NCI-H226 (cell line): ENCODE measurements at regions not wholly inside any gene's neighbourhood (a gene's known extent, or its start where the extent isn't known, plus 50 kb on each side); places are given as distances from the start of the nearest gene placed in this dataset.
"Not testable (repeated sequence)": the region's sequence is repeated elsewhere in the genome, so short reads cannot be mapped to it uniquely, and the experiment has no call there.

ENCODE experiments used
- DNase-seq: peaks from one replicate; pipeline ENCODE4 v3.0.0-alpha.2; 2015

DNA sequence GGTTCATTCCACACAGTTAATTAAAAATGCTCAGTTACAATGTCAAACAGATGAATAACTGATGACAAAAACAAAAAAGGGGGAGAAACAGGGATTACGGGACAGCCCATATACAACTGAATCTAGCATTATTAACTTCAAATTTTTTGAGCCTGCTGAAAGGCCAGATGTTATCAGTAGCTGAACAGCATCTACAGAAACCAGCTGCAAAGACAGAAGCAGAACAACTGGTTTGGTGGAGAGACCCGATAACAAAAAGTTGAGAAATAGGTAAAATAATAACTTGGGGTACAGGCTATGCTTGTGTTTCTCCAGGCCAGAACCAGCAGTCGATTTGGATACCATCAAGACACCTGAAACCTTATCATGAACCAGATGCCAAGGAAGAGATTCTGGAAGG is 109.8 kb downstream of the SEPTIN7 start:
- DNase-seq = not testable (repeated sequence)

DNA sequence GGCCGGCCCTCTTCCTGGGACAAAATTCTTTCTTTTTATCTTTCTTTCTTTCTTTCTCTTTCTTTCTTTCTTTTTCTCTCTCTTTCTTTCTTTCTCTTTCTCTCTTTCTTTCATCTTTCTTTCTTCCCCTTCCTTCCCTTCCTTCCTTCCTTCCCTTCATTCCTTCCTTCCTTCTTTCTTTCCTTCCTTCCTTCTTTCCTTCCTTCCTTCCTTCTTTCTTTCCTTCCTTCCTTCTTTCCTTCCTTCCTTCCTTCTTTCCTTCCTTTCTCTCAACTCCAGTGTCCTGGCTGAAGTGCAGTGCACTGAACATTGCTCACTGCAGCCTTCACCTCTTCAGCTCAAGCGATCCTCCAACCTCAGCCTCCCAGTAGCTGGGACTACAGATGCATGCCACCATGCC is 112.5 kb downstream of the SEPTIN7 start:
- not testable (repeated sequence) for DNase-seq

DNA sequence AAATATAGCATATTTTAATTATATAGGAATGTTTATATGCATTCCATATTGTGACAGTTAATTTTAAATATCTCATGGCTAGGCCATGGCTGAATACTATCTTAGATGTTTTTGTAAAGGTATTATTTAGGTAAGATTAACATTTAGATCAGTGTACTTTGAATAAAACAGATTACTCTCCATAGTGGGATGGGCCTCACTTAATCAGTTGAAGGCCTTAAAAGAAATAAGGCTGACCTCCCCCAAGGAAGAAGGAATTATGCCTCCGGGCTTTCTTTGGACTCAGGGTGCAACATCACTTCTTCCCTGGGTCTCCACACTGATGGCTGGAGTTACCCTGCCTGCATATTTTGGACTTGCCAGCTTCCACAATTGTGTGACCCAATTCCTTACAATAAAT is 113.4 kb downstream of the SEPTIN7 start:
- not testable (repeated sequence) for DNase-seq

DNA sequence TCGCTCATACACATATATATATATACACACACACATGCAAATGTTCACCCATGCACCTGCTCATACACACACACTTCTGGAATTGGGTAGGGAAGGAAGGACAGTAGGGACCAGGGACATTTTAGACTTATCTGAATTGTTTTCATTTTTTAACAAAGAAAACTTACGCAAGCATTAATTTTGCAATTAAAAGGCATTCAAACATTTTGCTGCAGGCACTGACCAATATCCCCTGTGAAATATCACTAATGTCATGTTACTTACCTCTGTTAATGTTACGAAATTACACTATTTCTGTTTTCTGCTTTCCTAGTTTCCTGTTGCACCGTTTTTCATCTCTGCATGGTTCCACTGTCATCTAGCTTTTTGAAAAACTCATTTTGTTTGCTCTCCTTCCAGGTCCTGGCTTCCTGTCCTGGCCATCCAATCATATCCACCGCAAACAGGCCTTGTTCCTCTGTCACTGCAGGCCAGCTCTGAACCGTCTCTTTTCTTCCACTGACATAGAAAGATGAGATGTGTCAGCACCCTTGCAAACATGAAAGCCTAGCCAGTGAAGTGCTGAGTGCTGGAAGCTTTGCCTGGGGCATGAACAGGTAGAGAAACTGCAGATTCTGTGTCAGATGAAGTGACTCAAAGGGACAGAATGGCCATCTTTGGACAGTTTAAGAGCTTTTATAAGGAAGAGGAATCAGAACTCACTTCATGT is 114.5 kb downstream of the SEPTIN7 start:
- not testable (repeated sequence) for DNase-seq

DNA sequence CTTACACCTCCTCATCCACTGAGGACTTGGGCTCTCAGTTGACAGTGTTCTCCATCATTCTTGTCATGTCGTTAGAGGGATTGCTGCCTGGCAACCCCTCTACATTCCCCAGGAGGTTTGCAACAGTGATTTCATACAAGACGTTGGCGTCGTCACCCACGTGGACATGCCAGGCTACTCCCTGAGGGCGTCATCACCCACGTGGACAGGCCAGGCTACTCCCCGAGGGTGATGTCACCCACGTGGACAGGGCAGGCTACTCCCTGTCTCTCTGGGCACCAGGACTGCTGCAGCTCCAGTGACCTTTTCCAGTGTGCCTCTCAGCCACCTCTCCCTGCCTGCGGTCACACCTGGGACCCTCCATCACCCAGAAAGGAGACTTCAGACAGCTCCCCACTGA is 117.4 kb downstream of the SEPTIN7 start:
- not testable (repeated sequence) for DNase-seq

DNA sequence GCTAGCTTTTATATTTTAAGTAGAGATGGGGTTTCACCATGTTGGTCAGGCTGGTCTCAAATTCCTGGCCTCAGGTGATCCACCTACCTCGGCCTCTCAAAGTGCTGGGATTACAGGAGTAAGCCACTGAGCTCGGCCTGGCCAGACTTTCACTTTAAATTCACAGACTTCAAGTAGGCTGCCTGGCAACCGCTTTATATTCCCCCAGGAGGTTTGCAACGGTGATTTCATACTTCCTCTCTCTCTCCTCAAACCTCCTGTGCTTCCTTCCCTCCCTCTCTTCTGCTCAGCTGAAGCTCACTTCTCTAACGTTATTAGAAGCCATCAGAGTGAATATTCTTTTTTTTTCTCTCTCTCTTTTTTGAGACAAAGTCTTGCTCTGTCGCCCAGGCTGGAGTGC is 118.8 kb downstream of the SEPTIN7 start:
- not testable (repeated sequence) for DNase-seq

DNA sequence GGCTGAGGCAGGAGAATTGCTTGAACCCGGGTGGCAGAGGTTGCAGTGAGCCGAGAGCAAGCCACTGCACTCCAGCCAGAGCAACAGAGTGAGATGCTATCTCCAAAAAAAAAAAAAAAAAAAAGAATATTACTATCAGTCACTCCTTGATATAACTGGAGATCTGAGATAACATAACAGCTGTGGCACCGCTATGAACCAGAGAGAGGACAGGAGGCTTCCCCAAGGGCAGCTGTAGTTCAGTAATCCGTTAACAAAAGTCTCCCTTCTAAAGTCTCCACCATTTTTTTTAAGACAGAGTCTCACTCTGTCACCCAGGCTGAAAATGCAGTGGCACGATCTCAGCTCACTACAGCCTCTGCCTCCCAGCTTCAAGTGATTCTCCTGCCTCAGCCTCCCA is 120.5 kb downstream of the SEPTIN7 start:
- not testable (repeated sequence) for DNase-seq

DNA sequence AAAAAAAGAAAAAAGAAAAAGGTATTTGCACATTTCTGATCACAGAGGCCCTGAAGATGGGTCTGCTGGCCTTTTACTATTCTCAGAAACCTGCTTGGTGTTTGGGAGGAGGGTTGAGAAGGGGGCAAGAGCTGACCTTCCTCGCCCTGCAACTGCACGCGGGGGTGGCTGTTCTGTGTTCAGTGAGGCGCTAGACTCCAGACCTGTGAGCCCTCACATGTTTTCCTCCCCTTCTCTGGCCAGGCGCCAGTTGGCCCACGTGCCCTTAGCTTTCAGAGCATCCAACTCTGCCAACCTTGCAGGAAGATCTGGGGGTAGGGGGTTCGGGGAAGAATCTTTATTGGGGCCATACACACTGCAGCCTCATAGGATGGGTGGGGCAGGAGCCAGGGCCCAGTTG is 123.8 kb downstream of the SEPTIN7 start:
- not testable (repeated sequence) for DNase-seq

DNA sequence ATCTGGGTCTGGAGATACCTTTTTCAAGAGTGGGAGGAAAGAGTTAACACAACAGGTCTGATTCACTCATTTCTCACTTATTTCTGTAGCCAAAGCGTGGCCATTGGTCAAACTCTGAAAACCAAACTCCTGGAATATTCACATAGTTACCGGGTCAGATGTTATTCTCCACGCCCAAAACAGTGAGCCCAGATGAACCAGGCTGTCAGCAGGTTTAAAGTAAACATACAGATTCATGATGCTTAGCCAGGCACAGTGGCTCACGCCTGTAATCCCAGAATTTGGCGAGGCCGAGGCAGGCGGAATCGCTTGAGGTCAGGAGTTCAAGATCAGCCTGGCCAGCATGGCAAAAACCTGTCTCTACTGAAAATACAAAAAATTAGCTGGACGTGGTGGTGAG is 126.1 kb downstream of the SEPTIN7 start:
- DNase-seq = not testable (repeated sequence)

DNA sequence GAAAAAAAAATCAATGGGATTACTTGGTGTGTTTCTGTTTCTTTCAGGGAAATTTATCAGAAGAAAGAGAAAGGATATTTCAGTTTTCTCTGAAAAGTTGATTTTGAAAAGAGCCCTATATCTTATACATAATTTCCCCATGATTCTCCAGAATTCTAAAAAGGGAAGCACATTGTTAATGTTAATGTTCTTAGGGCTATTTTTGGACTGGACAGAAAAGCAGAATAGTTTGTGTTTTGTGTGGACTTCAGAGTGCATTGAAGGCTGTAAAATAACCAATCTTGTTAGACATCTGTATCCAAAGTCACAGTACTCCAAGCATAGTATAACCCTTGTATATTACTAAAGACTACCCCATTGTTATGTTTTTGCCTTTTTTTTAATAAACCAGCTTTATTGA is 130.3 kb downstream of the SEPTIN7 start:
- DNase-seq = not testable (repeated sequence)

DNA sequence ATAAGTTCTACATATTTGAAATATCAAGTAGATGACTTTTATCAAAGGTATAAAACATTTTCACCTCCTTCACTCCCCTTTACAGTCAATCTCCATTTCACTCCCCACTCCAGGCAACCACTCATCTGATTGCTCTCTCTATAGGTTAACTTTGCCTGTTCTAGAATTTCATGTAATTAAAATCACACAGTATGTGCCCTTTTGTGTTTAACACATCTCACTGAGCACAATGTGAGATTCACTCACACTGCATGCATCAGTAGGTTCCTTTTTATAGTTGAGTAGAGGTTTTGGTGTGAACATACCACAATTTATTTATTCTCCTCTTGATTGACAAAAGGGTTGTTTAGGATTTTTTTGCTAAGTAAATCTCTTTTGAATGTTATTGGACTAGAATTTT is 130.7 kb downstream of the SEPTIN7 start:
- DNase-seq = not testable (repeated sequence)

DNA sequence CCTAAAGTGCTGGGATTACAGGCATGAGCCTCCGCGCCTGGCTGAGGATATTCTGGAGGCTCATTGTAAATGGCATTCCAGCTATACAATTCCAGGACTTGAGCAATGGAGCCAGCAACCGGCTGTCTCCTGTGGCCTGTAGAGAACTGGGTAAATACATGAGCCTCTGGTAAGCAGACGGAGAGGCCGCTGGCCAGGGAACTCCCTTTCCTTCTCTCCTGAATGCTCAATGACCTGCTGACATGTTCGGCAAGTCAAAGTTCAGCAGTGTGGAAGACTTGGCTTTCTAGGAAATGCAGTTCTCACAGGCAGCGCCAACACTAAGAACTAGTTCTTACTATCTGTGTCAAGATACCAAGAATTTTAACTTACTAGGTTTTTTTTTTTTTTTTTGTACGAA is 139.8 kb downstream of the SEPTIN7 start:
- not testable (repeated sequence) for DNase-seq

DNA sequence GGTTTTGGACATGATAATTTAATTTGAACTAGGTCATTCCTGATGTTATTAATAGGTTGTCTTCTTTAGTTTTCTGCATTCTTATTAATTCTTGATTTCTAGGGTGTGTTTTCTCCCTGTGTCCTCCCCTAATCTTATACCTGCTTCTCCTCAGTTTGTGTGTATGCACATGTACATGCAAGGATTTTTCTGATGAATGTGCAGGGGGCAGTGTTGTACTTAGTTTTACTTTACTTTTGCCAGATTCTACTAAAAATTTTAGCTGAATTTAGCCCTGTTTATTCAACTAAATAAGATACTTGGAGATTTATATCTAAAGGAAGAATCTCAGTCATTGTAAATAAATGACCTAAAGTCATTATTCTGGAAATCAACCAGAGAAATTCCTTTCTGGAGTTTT is 144.8 kb downstream of the SEPTIN7 start:
- not testable (repeated sequence) for DNase-seq

DNA sequence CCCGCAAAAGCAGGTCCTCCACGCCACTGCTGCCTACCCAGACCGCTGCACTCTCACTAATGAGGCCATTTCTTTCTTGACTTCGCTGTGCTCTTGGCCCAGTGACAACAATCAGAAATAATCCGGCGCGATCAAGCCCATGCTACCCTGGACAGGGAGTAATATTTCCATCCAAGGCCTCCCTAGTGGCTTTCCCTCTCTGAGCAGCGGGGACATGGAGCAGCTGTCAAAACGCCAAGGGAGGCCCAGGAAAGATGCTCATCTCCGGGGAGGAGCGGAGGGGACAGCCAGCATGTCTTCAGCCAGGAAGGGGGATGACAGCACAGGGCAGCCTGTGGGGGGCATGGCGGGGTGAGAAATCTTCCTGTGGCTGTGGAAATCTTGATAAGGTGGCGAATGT is 154.9 kb downstream of the SEPTIN7 start:
- not testable (repeated sequence) for DNase-seq

DNA sequence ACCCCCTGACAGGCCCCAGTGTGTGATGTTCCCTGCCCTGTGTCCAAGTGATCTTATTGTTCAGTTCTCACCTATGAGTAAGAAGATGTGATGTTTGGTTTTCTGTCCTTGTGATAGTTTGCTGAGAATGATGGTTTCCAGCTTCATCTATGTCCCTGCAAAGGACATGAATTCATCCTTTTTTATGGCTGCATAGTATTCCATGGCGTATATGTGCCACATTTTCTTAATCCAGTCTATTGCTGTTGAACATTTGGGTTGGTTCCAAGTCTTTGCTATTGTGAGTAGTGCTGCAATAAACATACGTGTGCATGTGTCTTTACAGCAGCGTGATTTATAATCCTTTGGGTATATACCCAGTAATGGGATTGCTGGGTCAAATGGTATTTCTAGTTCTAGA is 156.1 kb downstream of the SEPTIN7 start:
- DNase-seq = not testable (repeated sequence)

DNA sequence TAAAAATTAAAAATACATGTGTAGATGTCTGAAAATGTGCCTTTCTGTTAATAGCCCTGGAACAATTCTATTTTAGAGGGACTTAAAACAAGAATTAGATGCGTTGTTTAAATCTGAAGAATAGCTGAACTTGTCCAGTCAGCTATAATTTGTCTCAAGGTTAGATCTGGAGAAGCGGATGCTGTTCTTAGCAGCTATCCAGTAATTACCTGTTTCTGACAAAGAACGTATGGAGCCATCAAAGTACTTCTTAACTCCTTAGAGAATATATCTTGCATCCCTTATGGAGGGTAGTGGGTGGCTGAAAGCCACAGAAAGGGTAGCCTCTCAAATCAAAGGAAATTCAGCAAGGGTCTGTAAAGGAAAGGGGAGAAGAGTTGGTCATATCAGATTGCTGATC is 160.4 kb downstream of the SEPTIN7 start:
- not testable (repeated sequence) for DNase-seq

DNA sequence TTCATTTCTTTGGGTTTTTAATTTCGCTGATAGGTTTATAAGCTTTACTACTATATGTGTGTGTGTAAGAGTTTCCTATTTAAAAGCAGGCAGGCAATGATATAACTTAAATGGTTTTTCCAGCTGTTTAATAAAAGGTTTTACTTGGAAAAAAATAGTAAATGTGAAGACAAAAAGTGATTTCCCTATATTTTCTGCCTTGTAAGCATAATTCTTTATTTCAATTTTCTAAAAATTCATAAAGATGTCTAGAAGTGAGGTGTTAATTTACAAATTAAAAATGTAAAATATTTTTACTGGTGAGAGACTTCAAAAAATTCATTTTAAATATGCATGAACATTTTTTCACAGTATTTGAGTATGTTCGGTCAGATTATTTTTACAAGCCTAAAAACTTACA is 161.8 kb downstream of the SEPTIN7 start:
- not testable (repeated sequence) for DNase-seq

DNA sequence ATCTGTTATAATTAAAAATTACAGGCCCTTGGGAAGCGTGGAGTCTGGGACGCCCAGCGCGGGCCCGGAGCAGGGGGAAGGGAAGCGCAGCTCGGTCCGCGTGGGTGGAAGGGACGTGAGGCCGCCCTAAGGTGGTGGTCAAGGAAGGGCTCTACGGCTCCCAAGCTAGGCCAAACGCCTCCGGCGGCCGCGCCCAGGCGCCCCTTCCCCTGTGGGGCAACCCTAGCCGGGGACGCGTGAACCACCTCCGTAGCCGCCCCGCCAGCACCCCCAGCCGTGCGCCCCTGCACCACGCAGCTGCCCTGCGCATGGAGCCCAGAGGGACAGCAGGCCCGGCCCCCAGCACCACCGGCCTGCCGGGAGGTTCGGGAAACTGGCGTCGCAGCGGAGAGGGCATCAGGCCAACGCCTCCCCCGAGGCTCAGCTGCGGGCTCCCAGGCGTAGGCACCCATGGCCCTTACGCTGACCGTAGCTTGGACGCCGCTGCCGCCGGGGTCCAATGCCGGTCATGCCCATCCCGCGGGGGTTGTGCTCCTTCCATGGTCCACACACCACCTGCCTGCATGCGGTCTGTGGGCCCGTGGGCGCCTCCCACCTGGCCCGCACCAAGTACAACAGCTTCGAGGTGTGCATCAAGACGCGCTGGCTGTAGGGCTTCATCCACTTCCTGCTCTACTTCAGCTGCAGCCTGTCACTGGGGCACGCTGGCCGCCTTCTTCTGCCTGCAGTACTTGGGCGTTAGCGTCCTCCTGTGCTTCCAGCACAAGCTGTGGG is 166.7 kb downstream of the SEPTIN7 start:
- DNase-seq = no peak

DNA sequence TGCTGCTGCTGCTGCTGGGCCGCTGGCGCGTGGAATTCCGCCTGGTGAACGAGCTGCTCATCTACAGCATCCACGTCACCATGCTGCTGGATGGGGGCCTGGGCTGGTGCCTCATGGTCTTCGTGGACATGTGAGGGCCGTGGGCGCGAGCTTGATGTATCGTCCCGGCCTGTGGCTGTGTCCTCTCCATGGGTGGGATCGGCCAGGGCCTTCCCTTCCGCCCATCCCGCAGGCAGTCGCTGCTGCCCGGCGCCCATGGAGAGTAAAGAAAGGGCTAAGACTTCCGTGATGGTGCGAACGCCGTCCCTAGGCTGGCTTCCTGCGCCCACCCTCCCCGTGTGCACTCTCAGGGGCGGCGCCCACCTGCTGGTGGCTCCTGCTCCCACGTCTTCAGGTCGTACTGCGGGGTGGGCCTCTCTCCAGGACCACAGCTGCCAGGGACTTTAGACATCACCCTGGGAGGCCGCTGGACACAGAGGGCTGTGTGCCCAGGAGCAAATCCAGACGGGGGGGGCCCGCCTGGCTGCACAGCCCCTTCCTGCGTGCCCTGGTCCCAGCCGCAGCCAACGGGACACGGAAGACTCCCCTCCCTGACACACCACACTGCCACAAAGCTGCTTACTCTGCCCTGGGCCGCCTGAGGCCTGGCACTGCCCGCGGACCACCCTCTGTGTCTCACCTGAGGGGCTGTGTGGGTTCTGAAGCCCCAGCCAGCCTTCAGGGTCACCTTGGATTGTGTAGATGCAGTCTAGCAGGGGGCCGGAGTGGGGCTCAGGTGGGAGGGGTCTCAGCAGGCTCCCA is 167.5 kb downstream of the SEPTIN7 start:
- no peak for DNase-seq

DNA sequence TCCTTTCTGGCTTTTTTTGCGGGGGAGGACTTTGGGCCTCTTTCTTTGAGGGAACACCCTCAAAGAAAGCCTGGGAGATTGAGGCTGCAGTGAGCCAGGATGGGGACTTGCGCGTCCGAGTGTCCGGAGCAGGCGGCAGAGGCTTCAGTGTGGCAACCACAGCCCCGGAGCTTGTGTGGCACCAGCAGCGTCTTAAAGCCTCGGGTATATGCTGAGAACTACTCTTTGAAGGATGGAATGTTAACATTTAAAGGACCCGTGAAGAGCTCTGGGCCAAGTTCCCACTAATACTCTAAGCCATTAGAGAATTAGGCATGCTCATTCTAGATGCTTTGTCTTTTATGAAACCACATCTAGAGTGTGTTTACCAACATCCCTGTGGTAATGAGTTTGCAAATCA is 168.2 kb downstream of the SEPTIN7 start:
- DNase-seq = no peak

DNA sequence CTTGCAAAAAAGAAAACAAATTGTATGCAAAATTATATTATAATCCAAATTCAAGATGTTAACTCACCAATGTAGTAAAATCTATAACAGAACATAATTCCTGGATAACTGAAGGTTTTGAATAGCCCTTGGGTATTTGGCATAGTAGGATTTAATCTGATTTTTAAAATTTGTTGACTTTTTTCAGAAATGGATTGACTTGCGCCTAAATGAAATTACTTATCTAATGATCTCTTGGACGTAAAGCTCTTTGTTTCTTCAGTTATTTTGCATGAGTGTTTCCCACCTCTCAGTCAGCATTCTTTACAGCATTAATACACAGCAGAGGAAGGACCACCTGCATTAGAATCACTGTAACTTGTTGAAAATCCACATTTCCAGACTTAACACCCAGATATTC is 169.6 kb downstream of the SEPTIN7 start:
- DNase-seq = no peak

DNA sequence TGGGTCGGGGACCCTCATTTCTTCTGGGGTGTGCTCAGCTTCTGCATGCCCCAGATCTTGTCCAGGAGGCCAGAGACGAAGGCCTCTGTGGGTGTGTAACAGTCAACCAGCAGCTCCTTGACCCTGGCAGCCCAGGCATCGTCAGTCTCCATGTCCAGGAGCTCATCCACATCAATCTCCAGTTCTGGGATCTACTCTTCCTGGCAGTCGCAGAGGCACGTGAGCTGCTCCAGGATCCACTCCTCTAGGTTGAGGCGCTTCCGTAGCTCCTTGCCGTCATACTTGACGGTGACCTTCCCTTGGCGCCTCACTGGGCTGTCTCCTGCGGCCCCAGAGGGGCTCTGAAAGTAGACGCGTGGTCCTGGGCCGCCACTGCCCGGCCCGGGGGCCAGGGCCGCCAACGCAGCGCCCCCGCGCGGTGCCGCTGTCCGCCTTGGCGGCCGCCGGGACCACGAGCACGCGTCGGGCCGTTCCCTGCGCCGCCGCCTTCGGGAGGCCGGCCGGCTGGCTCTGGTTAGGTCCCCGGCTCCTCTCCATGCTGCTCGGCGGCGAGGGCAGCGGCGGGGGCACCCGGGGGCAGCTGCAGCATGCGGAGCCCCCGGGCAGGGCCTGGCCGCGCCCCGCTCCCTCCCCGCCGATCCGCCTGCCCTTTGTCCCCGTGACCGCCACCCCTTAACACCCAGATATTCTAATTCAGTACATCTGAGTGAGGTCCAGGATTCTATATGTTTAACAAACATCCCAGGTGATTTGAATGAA is 170.5 kb downstream of the SEPTIN7 start:
- DNase-seq = no peak
